Esophagus muscularis mucosa (tissue), 3 donors: ENCODE measurements at regions not wholly inside any gene's neighbourhood (a gene's known extent, or its start where the extent isn't known, plus 50 kb on each side); places are given as distances from the start of the nearest gene placed in this dataset.

Source experiments
- POLR2A ChIP-seq: fragments of 450-650 bp; IDR thresholded peaks from one replicate; pipeline ENCODE4 v1.6.1; 2017; ENCODE audit warnings: antibody characterized with exemption, moderate library complexity, mild to moderate bottlenecking, low read depth
- TF ChIP-seq, protein P1 (sequence below), 3 experiments: fragments of 200-600 bp in 2 of 3; fragments of 450-650 bp in 1 of 3; sonication (generic) in 2 of 3; IDR thresholded peaks; one replicate each; pipeline ENCODE4 v1.5.1; 2017 to 2019; ENCODE audit warnings: antibody characterized with exemption in 3 of 3, mild to moderate bottlenecking in 2 of 3, moderate library complexity in 1 of 3

DNA sequence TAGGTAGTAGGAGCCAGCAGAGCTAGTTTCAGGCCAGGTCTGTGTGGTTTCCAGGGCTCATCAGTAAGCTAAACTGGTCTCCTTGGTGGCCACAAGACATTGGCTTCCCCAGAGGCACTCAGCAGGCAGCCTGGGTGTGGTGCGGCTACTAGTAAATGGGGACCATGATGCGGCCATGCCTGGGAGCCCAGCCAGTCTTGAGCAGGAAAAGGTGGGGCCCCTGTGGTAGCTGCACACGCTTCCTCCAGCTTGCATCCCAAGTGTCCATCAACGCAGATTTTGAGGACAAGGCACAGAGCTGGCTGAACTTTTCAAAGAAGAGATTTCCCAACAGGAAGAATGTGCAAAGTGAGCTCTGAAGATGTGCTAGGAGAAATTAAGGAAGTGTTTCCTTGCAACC lies 107.4 kb upstream of the NAA20 start:
- no peak for TF ChIP-seq POLR2A
- TF ChIP-seq, protein P1, sequence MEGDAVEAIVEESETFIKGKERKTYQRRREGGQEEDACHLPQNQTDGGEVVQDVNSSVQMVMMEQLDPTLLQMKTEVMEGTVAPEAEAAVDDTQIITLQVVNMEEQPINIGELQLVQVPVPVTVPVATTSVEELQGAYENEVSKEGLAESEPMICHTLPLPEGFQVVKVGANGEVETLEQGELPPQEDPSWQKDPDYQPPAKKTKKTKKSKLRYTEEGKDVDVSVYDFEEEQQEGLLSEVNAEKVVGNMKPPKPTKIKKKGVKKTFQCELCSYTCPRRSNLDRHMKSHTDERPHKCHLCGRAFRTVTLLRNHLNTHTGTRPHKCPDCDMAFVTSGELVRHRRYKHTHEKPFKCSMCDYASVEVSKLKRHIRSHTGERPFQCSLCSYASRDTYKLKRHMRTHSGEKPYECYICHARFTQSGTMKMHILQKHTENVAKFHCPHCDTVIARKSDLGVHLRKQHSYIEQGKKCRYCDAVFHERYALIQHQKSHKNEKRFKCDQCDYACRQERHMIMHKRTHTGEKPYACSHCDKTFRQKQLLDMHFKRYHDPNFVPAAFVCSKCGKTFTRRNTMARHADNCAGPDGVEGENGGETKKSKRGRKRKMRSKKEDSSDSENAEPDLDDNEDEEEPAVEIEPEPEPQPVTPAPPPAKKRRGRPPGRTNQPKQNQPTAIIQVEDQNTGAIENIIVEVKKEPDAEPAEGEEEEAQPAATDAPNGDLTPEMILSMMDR (IDR thresholded peaks at IDR 0.05), result no peak
